HepG2 (cell line): ENCODE measurements at regions not wholly inside any gene's neighbourhood (a gene's known extent, or its start where the extent isn't known, plus 50 kb on each side); places are given as distances from the start of the nearest gene placed in this dataset.

ENCODE experiments used
- ATAC-seq: fragments of 200-7000 bp; cut with Tn5 transposase; 3 replicates; pipeline ENCODE4 v1.9.1; 2020; ENCODE audit warnings: mild to moderate bottlenecking, moderate library complexity
- BruUV-seq: library from RNA; stranded (reverse); fragments of 400-500 nt; replicated peaks from 2 replicates; lab custom pipeline; 2021; lab: Mats Ljungman, UMichigan
- CTCF ChIA-PET: fragments of 300-600 bp; formaldehyde crosslinking; extraction: SDS; loops from one replicate; lab custom pipeline; 2021; ENCODE audit warnings: low total read pairs, inconsistent platforms, low intra/inter-chr PET ratio; lab: Yijun Ruan, JAX
- POLR2A ChIA-PET: fragments of 350-600 bp; sonication (Branson Sonifier 250); formaldehyde crosslinking; loops from one replicate; lab custom pipeline; 2020; ENCODE audit warnings: antibody characterized with exemption, inconsistent platforms; lab: Yijun Ruan, JAX
- DNase-seq: peaks from one replicate; pipeline ENCODE4 v3.0.0-alpha.2; 2015; ENCODE audit warnings: low spot score
- FAIRE-seq: peaks from 3 replicates; lab custom pipeline; 2011; peaks lifted over from hg19 to GRCh38; lab: Jason Lieb, UNC
- H2AFZ ChIP-seq: one replicate; pipeline ENCODE4 v1.6.1; 2011; ENCODE audit warnings: low read length, inconsistent platforms
- H3K27ac ChIP-seq: fragments of 300-600 bp; 3 replicates; pipeline ENCODE4 v1.8.0; 2011; ENCODE audit warnings: mixed run types, mild to moderate bottlenecking, mixed read lengths, low read length, inconsistent platforms; ENCODE audit not compliant: insufficient read depth; ENCODE audit errors: extremely low read length
- H3K27me3 ChIP-seq, 2 experiments: fragments of 200-600 bp in 1 of 2; 2 replicates in 1 of 2; 3 replicates in 1 of 2; pipeline versions ENCODE4 v1.6.0 to v1.8.0; 2011; ENCODE audit warnings: low read length in 2 of 2, mild to moderate bottlenecking in 2 of 2, moderate library complexity in 2 of 2, inconsistent platforms in 1 of 2; ENCODE audit not compliant: insufficient read depth in 2 of 2, control insufficient read depth in 1 of 2
- H3K36me3 ChIP-seq, 2 experiments: fragments of 200-600 bp in 1 of 2; replicated peaks in 1 of 2; 2 replicates in 1 of 2; 3 replicates in 1 of 2; pipeline versions ENCODE4 v1.5.1 to v1.8.0; 2011; ENCODE audit warnings: low read length in 2 of 2, inconsistent platforms in 1 of 2; ENCODE audit not compliant: insufficient read depth in 2 of 2, control insufficient read depth in 1 of 2
- H3K4me1 ChIP-seq: 2 replicates; pipeline ENCODE4 v1.5.1; 2012; ENCODE audit warnings: low read length, inconsistent platforms; ENCODE audit not compliant: insufficient read depth
- H3K4me2 ChIP-seq: 2 replicates; pipeline ENCODE4 v1.6.0; 2011; ENCODE audit warnings: low read depth, low read length, inconsistent platforms
- H3K4me3 ChIP-seq, 3 experiments: fragments of 200-600 bp in 1 of 3; sonication (generic), shearing (Covaris generic) in 1 of 3; replicated peaks in 1 of 3; 2 replicates each; pipeline ENCODE4 v1.5.1; 2011 to 2016; ENCODE audit warnings: low read length in 3 of 3, inconsistent platforms in 2 of 3, low read depth in 2 of 3, mild to moderate bottlenecking in 2 of 3, control low read depth in 1 of 3, mixed read lengths in 1 of 3; ENCODE audit not compliant: insufficient read depth in 1 of 3
- H3K79me2 ChIP-seq: one replicate; pipeline ENCODE4 v1.6.1; 2011; ENCODE audit warnings: low read length, inconsistent platforms; ENCODE audit not compliant: insufficient read depth
- H3K9ac ChIP-seq: 2 replicates; pipeline ENCODE4 v1.6.0; 2011; ENCODE audit warnings: mild to moderate bottlenecking, low read depth, low read length, inconsistent platforms; ENCODE audit not compliant: insufficient read depth
- H3K9me3 ChIP-seq: 2 replicates; pipeline ENCODE4 v1.5.1; 2012; ENCODE audit warnings: mild to moderate bottlenecking, low read length
- H4K20me1 ChIP-seq: 2 replicates; pipeline ENCODE4 v1.6.0; 2011; ENCODE audit warnings: inconsistent platforms, mild to moderate bottlenecking, low read length, moderate library complexity; ENCODE audit not compliant: insufficient read depth
- FOXA3 ChIP-seq: IDR thresholded peaks from 2 replicates; pipeline ENCODE4 v1.6.1; 2016; ENCODE audit warnings: missing genetic modification reagents, missing compliant biosample characterization
- FOXO4 ChIP-seq: sonication (generic); formaldehyde crosslinking; conservative IDR thresholded peaks from 2 replicates; pipeline ENCODE4 v1.8.1; 2023; ENCODE audit warnings: missing genetic modification reagents
- JUNB ChIP-seq: sonication (generic); formaldehyde crosslinking; IDR thresholded peaks from 2 replicates; pipeline ENCODE4 v1.8.0; 2022; ENCODE audit warnings: missing genetic modification reagents, mild to moderate bottlenecking, borderline replicate concordance
- NFE2L1 ChIP-seq: sonication (generic); formaldehyde crosslinking; IDR thresholded peaks from 2 replicates; pipeline ENCODE4 v1.4.0; 2020; ENCODE audit warnings: missing genetic modification reagents, mild to moderate bottlenecking, borderline replicate concordance
- STAG1 ChIP-seq: sonication (generic); formaldehyde crosslinking; IDR thresholded peaks from 2 replicates; pipeline ENCODE4 v1.4.0; 2020; ENCODE audit warnings: missing genetic modification reagents
- ZNF230 ChIP-seq: sonication (generic); formaldehyde crosslinking; IDR thresholded peaks from 2 replicates; pipeline ENCODE4 v1.4.0; 2020; ENCODE audit warnings: mild to moderate bottlenecking, missing genetic modification reagents
- ZNF30 ChIP-seq: sonication (generic); formaldehyde crosslinking; IDR thresholded peaks from 2 replicates; pipeline ENCODE4 v1.5.0; 2020; ENCODE audit warnings: mild to moderate bottlenecking, missing genetic modification reagents
- WGBS: methylation state at CpG from one replicate; pipeline ENCODE4 v1.1.6; 2017; ENCODE audit warnings: low lambda C conversion rate; 5-methylcytosine and 5-hydroxymethylcytosine counted together
- in situ Hi-C: cut with HindIII; loops from 2 replicates; pipeline ENCODE4 v1.10.0; 2017; ENCODE audit warnings: low pct_unique_long_range_greater_than_20kb; ENCODE audit not compliant: extremely low pct_ligation_motif_present
- intact Hi-C: fragments of 100-400 bp; cut with micrococcal nuclease; formaldehyde crosslinking; loops from one replicate; pipeline ENCODE4 v1.10.0; 2022; ENCODE audit not compliant: unreplicated experiment
- TF ChIP-seq, protein P1 (sequence below): sonication (generic); formaldehyde crosslinking; IDR thresholded peaks from 2 replicates; pipeline ENCODE4; 2020; ENCODE audit warnings: missing genetic modification reagents, mild to moderate bottlenecking, borderline replicate concordance
- TF ChIP-seq, protein P2 (sequence below): sonication (generic); formaldehyde crosslinking; IDR thresholded peaks from 2 replicates; pipeline ENCODE4 v1.8.0; 2022; ENCODE audit warnings: mild to moderate bottlenecking, missing genetic modification reagents
- TF ChIP-seq, protein P3 (sequence below): sonication (generic); formaldehyde crosslinking; IDR thresholded peaks from 2 replicates; pipeline ENCODE4 v1.5.0; 2020; ENCODE audit warnings: mild to moderate bottlenecking, missing genetic modification reagents, moderate library complexity

DNA sequence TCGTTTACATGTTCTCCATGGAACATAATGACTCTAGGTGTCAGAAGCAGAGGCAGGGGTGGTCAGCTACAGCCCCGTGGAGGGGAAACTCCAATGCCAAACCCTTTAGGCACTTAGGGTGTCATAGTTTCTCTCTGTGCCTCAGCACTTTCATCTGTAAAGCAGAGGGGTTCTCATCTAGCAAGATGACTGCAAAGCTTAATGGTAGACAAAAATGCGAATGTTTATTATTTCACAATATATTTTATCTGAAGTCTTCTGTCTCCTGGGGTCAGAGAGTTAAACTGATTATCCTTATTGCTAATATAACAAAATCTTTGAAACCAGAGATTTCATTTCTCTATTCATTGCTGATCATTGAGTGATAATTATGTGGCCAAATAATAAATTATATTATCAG lies 522.5 kb downstream of the TSN start (continued):
- TF ChIP-seq, protein P1, sequence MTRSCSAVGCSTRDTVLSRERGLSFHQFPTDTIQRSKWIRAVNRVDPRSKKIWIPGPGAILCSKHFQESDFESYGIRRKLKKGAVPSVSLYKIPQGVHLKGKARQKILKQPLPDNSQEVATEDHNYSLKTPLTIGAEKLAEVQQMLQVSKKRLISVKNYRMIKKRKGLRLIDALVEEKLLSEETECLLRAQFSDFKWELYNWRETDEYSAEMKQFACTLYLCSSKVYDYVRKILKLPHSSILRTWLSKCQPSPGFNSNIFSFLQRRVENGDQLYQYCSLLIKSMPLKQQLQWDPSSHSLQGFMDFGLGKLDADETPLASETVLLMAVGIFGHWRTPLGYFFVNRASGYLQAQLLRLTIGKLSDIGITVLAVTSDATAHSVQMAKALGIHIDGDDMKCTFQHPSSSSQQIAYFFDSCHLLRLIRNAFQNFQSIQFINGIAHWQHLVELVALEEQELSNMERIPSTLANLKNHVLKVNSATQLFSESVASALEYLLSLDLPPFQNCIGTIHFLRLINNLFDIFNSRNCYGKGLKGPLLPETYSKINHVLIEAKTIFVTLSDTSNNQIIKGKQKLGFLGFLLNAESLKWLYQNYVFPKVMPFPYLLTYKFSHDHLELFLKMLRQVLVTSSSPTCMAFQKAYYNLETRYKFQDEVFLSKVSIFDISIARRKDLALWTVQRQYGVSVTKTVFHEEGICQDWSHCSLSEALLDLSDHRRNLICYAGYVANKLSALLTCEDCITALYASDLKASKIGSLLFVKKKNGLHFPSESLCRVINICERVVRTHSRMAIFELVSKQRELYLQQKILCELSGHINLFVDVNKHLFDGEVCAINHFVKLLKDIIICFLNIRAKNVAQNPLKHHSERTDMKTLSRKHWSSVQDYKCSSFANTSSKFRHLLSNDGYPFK, result no peak
- no peak for TF ChIP-seq JUNB (CRISPR knock-in tag)
- no peak for TF ChIP-seq FOXO4 (CRISPR knock-in tag)
- no peak for TF ChIP-seq FOXA3 (CRISPR knock-in tag)

DNA sequence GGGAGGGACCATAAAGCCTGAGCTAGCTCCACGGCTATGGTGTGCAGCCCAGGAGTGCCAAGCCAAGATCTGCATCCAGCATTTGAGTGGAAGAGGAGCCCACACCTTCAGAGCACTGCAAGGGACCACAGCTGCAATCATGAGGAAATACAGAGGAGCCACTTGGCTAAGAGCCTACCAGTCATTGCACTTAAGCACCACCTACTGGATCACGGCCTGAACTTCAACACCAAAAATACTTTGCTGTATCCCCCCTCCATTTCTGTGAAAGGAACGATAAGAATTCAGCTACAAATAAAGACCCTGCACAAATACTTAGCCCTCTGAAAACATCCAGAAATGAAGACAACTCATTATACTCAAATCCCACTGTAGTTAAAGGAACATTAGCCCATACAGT lies 545.3 kb downstream of the TSN start:
- POLR2A ChIA-PET, result no interaction called here
- CTCF ChIA-PET, result no interaction called here
- TF ChIP-seq NFE2L1 (CRISPR knock-in tag) (no peak), ZNF230 (CRISPR knock-in tag) (0 out of 2 replicates have a peak, but pooled peaks have one; percentile 49), STAG1 (CRISPR knock-in tag) (peak; percentile 39), ZNF30 (no peak)
- TF ChIP-seq, protein P2, sequence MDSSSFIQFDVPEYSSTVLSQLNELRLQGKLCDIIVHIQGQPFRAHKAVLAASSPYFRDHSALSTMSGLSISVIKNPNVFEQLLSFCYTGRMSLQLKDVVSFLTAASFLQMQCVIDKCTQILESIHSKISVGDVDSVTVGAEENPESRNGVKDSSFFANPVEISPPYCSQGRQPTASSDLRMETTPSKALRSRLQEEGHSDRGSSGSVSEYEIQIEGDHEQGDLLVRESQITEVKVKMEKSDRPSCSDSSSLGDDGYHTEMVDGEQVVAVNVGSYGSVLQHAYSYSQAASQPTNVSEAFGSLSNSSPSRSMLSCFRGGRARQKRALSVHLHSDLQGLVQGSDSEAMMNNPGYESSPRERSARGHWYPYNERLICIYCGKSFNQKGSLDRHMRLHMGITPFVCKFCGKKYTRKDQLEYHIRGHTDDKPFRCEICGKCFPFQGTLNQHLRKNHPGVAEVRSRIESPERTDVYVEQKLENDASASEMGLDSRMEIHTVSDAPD, result no peak
- TF ChIP-seq, protein P3, sequence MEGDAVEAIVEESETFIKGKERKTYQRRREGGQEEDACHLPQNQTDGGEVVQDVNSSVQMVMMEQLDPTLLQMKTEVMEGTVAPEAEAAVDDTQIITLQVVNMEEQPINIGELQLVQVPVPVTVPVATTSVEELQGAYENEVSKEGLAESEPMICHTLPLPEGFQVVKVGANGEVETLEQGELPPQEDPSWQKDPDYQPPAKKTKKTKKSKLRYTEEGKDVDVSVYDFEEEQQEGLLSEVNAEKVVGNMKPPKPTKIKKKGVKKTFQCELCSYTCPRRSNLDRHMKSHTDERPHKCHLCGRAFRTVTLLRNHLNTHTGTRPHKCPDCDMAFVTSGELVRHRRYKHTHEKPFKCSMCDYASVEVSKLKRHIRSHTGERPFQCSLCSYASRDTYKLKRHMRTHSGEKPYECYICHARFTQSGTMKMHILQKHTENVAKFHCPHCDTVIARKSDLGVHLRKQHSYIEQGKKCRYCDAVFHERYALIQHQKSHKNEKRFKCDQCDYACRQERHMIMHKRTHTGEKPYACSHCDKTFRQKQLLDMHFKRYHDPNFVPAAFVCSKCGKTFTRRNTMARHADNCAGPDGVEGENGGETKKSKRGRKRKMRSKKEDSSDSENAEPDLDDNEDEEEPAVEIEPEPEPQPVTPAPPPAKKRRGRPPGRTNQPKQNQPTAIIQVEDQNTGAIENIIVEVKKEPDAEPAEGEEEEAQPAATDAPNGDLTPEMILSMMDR (CRISPR knock-in tag), result peak; percentile 35
- TF ChIP-seq, all 625 proteins: peak for 3
- in situ Hi-C loops, result no loop called here
- no peaks in the 10 kb centered on the region for H3K79me2 ChIP-seq
- H3K27me3 ChIP-seq, result no peaks in the 10 kb centered on the region
- no peak overlapping the region for H3K27ac ChIP-seq
- ATAC-seq (no peak), DNase-seq (no peak), FAIRE-seq (no peak)
- H2AFZ ChIP-seq, result no peak overlapping the region
- BruUV-seq, result no TSS peak
- no peak overlapping the region for H3K9ac ChIP-seq
- 35% methylated on average over 2 of the region's 3 CpGs for WGBS
- intact Hi-C loops, result no loop called here
- no peak overlapping the region for H3K4me2 ChIP-seq
- no peak overlapping the region for H3K4me3 ChIP-seq
- no peaks in the 10 kb centered on the region for H4K20me1 ChIP-seq
- no peaks in the 10 kb centered on the region for H3K36me3 ChIP-seq
- H3K9me3 ChIP-seq, result peaks cover 38% of the 10 kb centered on the region
- H3K4me1 ChIP-seq, result no peaks in the 10 kb centered on the region
